MM.1S (cell line): ENCODE measurements at regions not wholly inside any gene's neighbourhood (a gene's known extent, or its start where the extent isn't known, plus 50 kb on each side); places are given as distances from the start of the nearest gene placed in this dataset.

ENCODE experiments used
- DNase-seq: peaks from one replicate; pipeline ENCODE4 v3.0.0-alpha.2; 2015
- H2AFZ ChIP-seq: fragments of 300-600 bp; sonication (generic); 2 replicates; pipeline ENCODE4 v1.6.0; 2016; ENCODE audit warnings: antibody characterized with exemption, low read length
- H3F3A ChIP-seq: fragments of 300-600 bp; sonication (generic); 2 replicates; pipeline ENCODE4 v1.6.1; 2016; ENCODE audit warnings: mild to moderate bottlenecking, antibody characterized with exemption, low read length, moderate library complexity, mixed read lengths; ENCODE audit not compliant: insufficient read depth
- H3K27ac ChIP-seq: fragments of 300-600 bp; sonication (generic); 2 replicates; pipeline ENCODE4 v1.5.1; 2016; ENCODE audit warnings: mild to moderate bottlenecking, low read length
- H3K27me3 ChIP-seq: fragments of 300-600 bp; sonication (generic); replicated peaks from 2 replicates; pipeline ENCODE4 v1.6.0; 2016; ENCODE audit warnings: low read length; ENCODE audit not compliant: insufficient read depth
- H3K36me3 ChIP-seq: fragments of 300-600 bp; sonication (generic); replicated peaks from 2 replicates; pipeline ENCODE4 v1.6.1; 2016; ENCODE audit warnings: mild to moderate bottlenecking, low read length, mixed read lengths; ENCODE audit not compliant: insufficient read depth
- H3K4me1 ChIP-seq: fragments of 300-600 bp; sonication (generic); 2 replicates; pipeline ENCODE4 v1.6.1; 2016; ENCODE audit warnings: low read length, mixed read lengths
- H3K4me2 ChIP-seq: fragments of 300-600 bp; sonication (generic); 2 replicates; pipeline ENCODE4 v1.6.0; 2016; ENCODE audit warnings: low read depth, low read length
- H3K4me3 ChIP-seq: fragments of 300-600 bp; sonication (generic); 2 replicates; pipeline ENCODE4 v1.5.1; 2016; ENCODE audit warnings: low read length, mixed read lengths
- H3K79me2 ChIP-seq: fragments of 300-600 bp; sonication (generic); 2 replicates; pipeline ENCODE4 v1.6.1; 2016; ENCODE audit warnings: mixed run types, low read length, mixed read lengths
- H3K9ac ChIP-seq: fragments of 300-600 bp; sonication (generic); 2 replicates; pipeline ENCODE4 v1.6.1; 2016; ENCODE audit warnings: low read length, mixed read lengths
- H3K9me2 ChIP-seq: fragments of 300-600 bp; sonication (generic); replicated peaks from 2 replicates; pipeline ENCODE4 v1.6.1; 2016; ENCODE audit warnings: mild to moderate bottlenecking, low read length, mixed read lengths; ENCODE audit not compliant: insufficient read depth
- H3K9me3 ChIP-seq: fragments of 300-600 bp; sonication (generic); replicated peaks from 2 replicates; pipeline ENCODE4 v1.6.1; 2016; ENCODE audit warnings: mild to moderate bottlenecking, low read length, mixed read lengths; ENCODE audit not compliant: insufficient read depth
- H4K20me1 ChIP-seq: fragments of 300-600 bp; sonication (generic); 2 replicates; pipeline ENCODE4 v1.6.1; 2016; ENCODE audit warnings: mild to moderate bottlenecking, low read length, moderate library complexity, mixed read lengths; ENCODE audit not compliant: insufficient read depth
- CTCF ChIP-seq: fragments of 300-600 bp; sonication (generic); IDR thresholded peaks from 2 replicates; pipeline ENCODE4 v1.5.1; 2016; ENCODE audit warnings: antibody characterized with exemption, low read length, mixed read lengths
- EZH2 ChIP-seq: fragments of 300-600 bp; sonication (generic); optimal IDR thresholded peaks from 2 replicates; pipeline ENCODE3; 2017; ENCODE audit warnings: low read depth, mild to moderate bottlenecking, antibody characterized with exemption, low read length, mixed read lengths
- EZH2phosphoT487 ChIP-seq: fragments of 300-600 bp; sonication (generic); IDR thresholded peaks from 2 replicates; pipeline ENCODE4 v1.6.1; 2018; ENCODE audit warnings: antibody characterized with exemption, low read length

- no peaks in the 10 kb centered on the region for H4K20me1 ChIP-seq
- no peaks in the 10 kb centered on the region for H3K79me2 ChIP-seq
- peaks cover 84% of the 10 kb centered on the region for H3K27me3 ChIP-seq
- no peaks in the 10 kb centered on the region for H3K9me2 ChIP-seq
- no peak for TF ChIP-seq EZH2
- no peak for TF ChIP-seq CTCF
- TF ChIP-seq EZH2phosphoT487, result no peak
- H3K9ac ChIP-seq, result no peak overlapping the region
- no peaks in the 10 kb centered on the region for H3K36me3 ChIP-seq
- DNase-seq, result no peak
- no peaks in the 10 kb centered on the region for H3F3A ChIP-seq
- no peak overlapping the region for H2AFZ ChIP-seq
- H3K4me2 ChIP-seq, result no peak overlapping the region
- H3K9me3 ChIP-seq, result no peaks in the 10 kb centered on the region
- no peak overlapping the region for H3K4me3 ChIP-seq
- no peaks in the 10 kb centered on the region for H3K4me1 ChIP-seq
- H3K27ac ChIP-seq, result no peak overlapping the region
Observed at GRCh38 chr1:5012249-5012648, 357.8 kb downstream of the AJAP1 start.

GRCh38 chr1:5010656-5011055 is 356.2 kb downstream of the AJAP1 start:
- no peaks in the 10 kb centered on the region for H3K79me2 ChIP-seq
- H3K27me3 ChIP-seq, result peaks cover 84% of the 10 kb centered on the region
- no peak for TF ChIP-seq EZH2
- TF ChIP-seq CTCF, result no peak
- TF ChIP-seq EZH2phosphoT487, result no peak
- H3K27ac ChIP-seq, result no peak overlapping the region
- no peak overlapping the region for H3K4me2 ChIP-seq
- H3K36me3 ChIP-seq, result no peaks in the 10 kb centered on the region
- no peaks in the 10 kb centered on the region for H4K20me1 ChIP-seq
- no peaks in the 10 kb centered on the region for H3K4me1 ChIP-seq
- H3F3A ChIP-seq, result no peaks in the 10 kb centered on the region
- H3K9me2 ChIP-seq, result no peaks in the 10 kb centered on the region
- H3K4me3 ChIP-seq, result no peak overlapping the region
- H3K9me3 ChIP-seq, result no peaks in the 10 kb centered on the region
- H3K9ac ChIP-seq, result no peak overlapping the region
- no peak overlapping the region for H2AFZ ChIP-seq
- no peak for DNase-seq

GRCh38 chr1:5010236-5010635 is 355.8 kb downstream of the AJAP1 start:
- H4K20me1 ChIP-seq, result no peaks in the 10 kb centered on the region; the same call in 1 of the 2 replicates
- no peak overlapping the region for H2AFZ ChIP-seq
- H3K9ac ChIP-seq, result no peak overlapping the region
- TF ChIP-seq EZH2 (no peak), EZH2phosphoT487 (no peak), CTCF (no peak)
- H3F3A ChIP-seq, result no peaks in the 10 kb centered on the region
- no peaks in the 10 kb centered on the region for H3K36me3 ChIP-seq
- no peak overlapping the region for H3K27ac ChIP-seq
- H3K79me2 ChIP-seq, result no peaks in the 10 kb centered on the region
- H3K4me3 ChIP-seq, result no peak overlapping the region
- H3K27me3 ChIP-seq, result peaks cover 84% of the 10 kb centered on the region
- no peaks in the 10 kb centered on the region for H3K9me3 ChIP-seq
- H3K4me1 ChIP-seq, result no peaks in the 10 kb centered on the region
- no peaks in the 10 kb centered on the region for H3K9me2 ChIP-seq
- no peak for DNase-seq
- H3K4me2 ChIP-seq, result no peak overlapping the region
